H1 (cell line): ENCODE measurements at regions not wholly inside any gene's neighbourhood (a gene's known extent, or its start where the extent isn't known, plus 50 kb on each side); places are given as distances from the start of the nearest gene placed in this dataset.

Source experiments
- CTCF ChIA-PET: fragments of 300-600 bp; sonication (Branson Sonifier 250); formaldehyde crosslinking; loops from one replicate; lab custom pipeline; 2021; ENCODE audit not compliant: partially characterized antibody; lab: Charles Lee
- POLR2A ChIA-PET: fragments of 300-600 bp; sonication (Branson Sonifier 250); formaldehyde crosslinking; loops from one replicate; lab custom pipeline; 2021; ENCODE audit warnings: inconsistent platforms; ENCODE audit not compliant: partially characterized antibody; lab: Charles Lee
- DNase-seq, 2 experiments: peaks; one replicate each; pipeline versions ENCODE4 v3.0.0 to v3.0.0-alpha.2; 2010 to 2022; ENCODE audit warnings: low spot score in 2 of 2, low read depth in 1 of 2, mixed read lengths in 1 of 2
- FAIRE-seq: peaks from 2 replicates; lab custom pipeline; 2011; peaks lifted over from hg19 to GRCh38; lab: Jason Lieb, UNC
- H2AFZ ChIP-seq: 2 replicates; pipeline ENCODE4 v1.8.1; 2012; ENCODE audit warnings: low read length, inconsistent platforms
- H2AK5ac ChIP-seq: 2 replicates; pipeline ENCODE4 v1.6.1; 2013; ENCODE audit warnings: low read depth, low read length
- H2BK120ac ChIP-seq: replicated peaks from 2 replicates; pipeline ENCODE3; 2013; ENCODE audit warnings: low read depth, low read length, inconsistent platforms
- H2BK12ac ChIP-seq: 2 replicates; pipeline ENCODE4 v1.6.1; 2013; ENCODE audit warnings: low read depth, low read length
- H2BK15ac ChIP-seq: 2 replicates; pipeline ENCODE4 v1.6.1; 2013; ENCODE audit warnings: low read length
- H2BK20ac ChIP-seq: 2 replicates; pipeline ENCODE4 v1.6.1; 2013; ENCODE audit warnings: low read length
- H2BK5ac ChIP-seq: 2 replicates; pipeline ENCODE4 v1.6.1; 2013; ENCODE audit warnings: low read depth, low read length
- H3K14ac ChIP-seq: 2 replicates; pipeline ENCODE4 v1.6.1; 2013; ENCODE audit warnings: inconsistent platforms; ENCODE audit not compliant: insufficient read length
- H3K18ac ChIP-seq: 2 replicates; pipeline ENCODE4 v1.6.1; 2013; ENCODE audit warnings: low read length; ENCODE audit errors: extremely low read depth
- H3K23ac ChIP-seq: 2 replicates; pipeline ENCODE4 v1.6.1; 2013; ENCODE audit warnings: inconsistent platforms; ENCODE audit not compliant: insufficient read length
- H3K23me2 ChIP-seq: 2 replicates; pipeline ENCODE4 v1.6.1; 2013; ENCODE audit warnings: low read depth, low read length
- H3K27ac ChIP-seq: 2 replicates; pipeline ENCODE4 v1.6.1; 2011; ENCODE audit warnings: low read depth, low read length, inconsistent platforms
- H3K27me3 ChIP-seq, 4 experiments: replicated peaks in 1 of 4; 1 replicate in 1 of 4; 2 replicates in 3 of 4; pipeline versions ENCODE4 v1.6.1 to v1.8.1; 2011 to 2013; ENCODE audit warnings: low read length in 3 of 4, mild to moderate bottlenecking in 3 of 4, inconsistent platforms in 2 of 4, mixed read lengths in 2 of 4, moderate library complexity in 1 of 4; ENCODE audit not compliant: control insufficient read depth in 3 of 4, insufficient read depth in 3 of 4; ENCODE audit errors: extremely low read depth in 1 of 4
- H3K36me3 ChIP-seq, 4 experiments: 2 replicates each; pipeline versions ENCODE4 v1.6.1 to v1.8.1; 2011 to 2013; ENCODE audit warnings: mild to moderate bottlenecking in 4 of 4, low read length in 3 of 4, moderate library complexity in 2 of 4, control low read depth in 1 of 4, inconsistent platforms in 1 of 4; ENCODE audit not compliant: insufficient read depth in 4 of 4, control insufficient read depth in 2 of 4
- H3K4ac ChIP-seq: replicated peaks from 2 replicates; pipeline ENCODE3; 2013; ENCODE audit warnings: low read length, low read depth, mixed read lengths, inconsistent platforms; ENCODE audit not compliant: insufficient read length
- H3K4me1 ChIP-seq, 4 experiments: replicated peaks in 1 of 4; 1 replicate in 1 of 4; 2 replicates in 3 of 4; pipeline versions ENCODE4 v1.6.1 to v1.8.1; 2011 to 2013; ENCODE audit warnings: low read length in 3 of 4, inconsistent platforms in 2 of 4, mixed read lengths in 1 of 4; ENCODE audit not compliant: insufficient read depth in 4 of 4, control insufficient read depth in 3 of 4
- H3K4me2 ChIP-seq, 2 experiments: 2 replicates each; pipeline versions ENCODE4 v1.6.1 to v1.8.1; 2011 to 2013; ENCODE audit warnings: low read depth in 2 of 2, low read length in 2 of 2, control low read depth in 1 of 2, inconsistent platforms in 1 of 2, mild to moderate bottlenecking in 1 of 2; ENCODE audit not compliant: insufficient read depth in 1 of 2
- H3K4me3 ChIP-seq, 4 experiments: fragments of 200-600, 300-600 bp in 1 of 4; sonication (generic), shearing (Covaris generic), sonication (Bioruptor Twin) in 1 of 4; 2 replicates each; pipeline versions ENCODE4 v1.5.1 to v1.8.1; 2011 to 2016; ENCODE audit warnings: low read length in 4 of 4, low read depth in 3 of 4, control low read depth in 2 of 4, inconsistent platforms in 2 of 4, mild to moderate bottlenecking in 2 of 4, mixed read lengths in 1 of 4, moderate library complexity in 1 of 4; ENCODE audit not compliant: insufficient read depth in 2 of 4; ENCODE audit errors: extremely low read depth in 1 of 4
- H3K56ac ChIP-seq: replicated peaks from 2 replicates; pipeline ENCODE3; 2013; ENCODE audit warnings: low read depth, mild to moderate bottlenecking, mixed read lengths, low read length, inconsistent platforms; ENCODE audit not compliant: insufficient read length
- H3K79me1 ChIP-seq: 2 replicates; pipeline ENCODE4 v1.6.1; 2013; ENCODE audit warnings: low read depth, low read length, control low read depth
- H3K79me2 ChIP-seq, 2 experiments: 2 replicates each; pipeline versions ENCODE4 v1.6.1 to v1.8.1; 2012 to 2013; ENCODE audit warnings: low read length in 2 of 2, mild to moderate bottlenecking in 2 of 2, inconsistent platforms in 1 of 2; ENCODE audit not compliant: insufficient read depth in 2 of 2, control insufficient read depth in 1 of 2
- H3K9ac ChIP-seq, 4 experiments: replicated peaks in 1 of 4; 1 replicate in 1 of 4; 2 replicates in 3 of 4; pipeline versions ENCODE4 v1.6.1 to v1.8.1; 2011 to 2013; ENCODE audit warnings: low read depth in 3 of 4, low read length in 3 of 4, control low read depth in 2 of 4, mild to moderate bottlenecking in 2 of 4, moderate library complexity in 2 of 4, inconsistent platforms in 1 of 4; ENCODE audit errors: extremely low read depth in 1 of 4
- H3K9me3 ChIP-seq, 2 experiments: 2 replicates each; pipeline versions ENCODE4 v1.6.1 to v1.8.1; 2012 to 2013; ENCODE audit warnings: mild to moderate bottlenecking in 2 of 2, moderate library complexity in 2 of 2, control low read depth in 1 of 2, inconsistent platforms in 1 of 2, low read depth in 1 of 2, low read length in 1 of 2, mixed read lengths in 1 of 2; ENCODE audit not compliant: insufficient read depth in 2 of 2
- H4K20me1 ChIP-seq, 2 experiments: replicated peaks in 1 of 2; 2 replicates each; pipeline versions ENCODE3 to v1.8.1; 2011 to 2013; ENCODE audit warnings: inconsistent platforms in 2 of 2, low read length in 2 of 2, mild to moderate bottlenecking in 1 of 2; ENCODE audit not compliant: insufficient read depth in 2 of 2, control insufficient read depth in 1 of 2
- H4K5ac ChIP-seq: 2 replicates; pipeline ENCODE4 v1.6.1; 2013; ENCODE audit warnings: low read length, low read depth, mixed read lengths, inconsistent platforms; ENCODE audit not compliant: insufficient read length
- H4K8ac ChIP-seq: 2 replicates; pipeline ENCODE4 v1.8.0; 2013; ENCODE audit warnings: mild to moderate bottlenecking, moderate library complexity, low read length, inconsistent platforms; ENCODE audit not compliant: insufficient read depth; ENCODE audit errors: extremely low read depth
- H4K91ac ChIP-seq: replicated peaks from 2 replicates; pipeline ENCODE3; 2013; ENCODE audit warnings: low read length, mixed read lengths, inconsistent platforms; ENCODE audit not compliant: insufficient read length
- CBX8 ChIP-seq: fragments of 300-800, 300-1000 bp; sonication (generic); IDR thresholded peaks from 2 replicates; pipeline ENCODE4 v1.7.1; 2016; ENCODE audit warnings: low read depth, low read length, borderline replicate concordance
- CHD1 ChIP-seq: IDR thresholded peaks from 2 replicates; pipeline ENCODE4 v1.6.1; 2012; ENCODE audit warnings: low read depth, low read length, improper control_type of control experiment
- SRF ChIP-seq: IDR thresholded peaks from 2 replicates; pipeline ENCODE4 v1.6.1; 2011; ENCODE audit warnings: mild to moderate bottlenecking, low read depth, low read length, moderate library complexity
- SUZ12 ChIP-seq: fragments of 200-600 bp; sonication (generic); IDR thresholded peaks from 2 replicates; pipeline ENCODE4 v1.6.1; 2012; ENCODE audit warnings: mild to moderate bottlenecking, inconsistent platforms, low read length, moderate library complexity, mixed read lengths
- YY1 ChIP-seq: IDR thresholded peaks from 2 replicates; pipeline ENCODE4 v1.6.1; 2011; ENCODE audit warnings: low read depth, mild to moderate bottlenecking, low read length
- WGBS, 2 experiments: shearing (Covaris generic) in 1 of 2; methylation state at CpG; one replicate each; pipeline versions ENCODE4 v1.1.6 to v1.1.7; 2013 to 2015; ENCODE audit warnings: low lambda C conversion rate in 2 of 2, mixed read lengths in 2 of 2, inconsistent platforms in 1 of 2, low coverage in 1 of 2, missing lambda C conversion rate in 1 of 2; ENCODE audit not compliant: insufficient replicate concordance in 2 of 2, insufficient coverage in 1 of 2, insufficient read length in 1 of 2; ENCODE audit errors: extremely low coverage in 1 of 2, missing lambda C conversion rate in 1 of 2; 5-methylcytosine and 5-hydroxymethylcytosine counted together

- Histone ChIP-seq H3K27ac (no peak overlapping the region), H4K8ac (no peak overlapping the region), H3K9me3 (no peaks in the 10 kb centered on the region), H3K56ac (no peak overlapping the region), H3K4ac (no peak overlapping the region), H4K91ac (no peak overlapping the region), H4K5ac (no peak overlapping the region), H2BK12ac (no peak overlapping the region), H2BK120ac (no peak overlapping the region), H2AFZ (no peak overlapping the region), H2BK15ac (no peak overlapping the region), H3K27me3 (no peaks in the 10 kb centered on the region), H4K20me1 (no peaks in the 10 kb centered on the region), H2BK20ac (no peak overlapping the region), H3K79me1 (no peaks in the 10 kb centered on the region), H3K23ac (no peak overlapping the region), H3K23me2 (no peaks in the 10 kb centered on the region), H2BK5ac (no peak overlapping the region), H3K9ac (no peak overlapping the region), H2AK5ac (no peak overlapping the region), H3K4me2 (no peak overlapping the region), H3K14ac (no peak overlapping the region), H3K36me3 (no peaks in the 10 kb centered on the region), H3K4me3 (no peak overlapping the region), H3K18ac (no peak overlapping the region), H3K79me2 (no peaks in the 10 kb centered on the region), H3K4me1 (peaks cover 0 to 2% (median 2%) of the 10 kb centered on the region in 4 experiments; a peak in 2 of 7 replicates)
- DNase-seq, result no peak
- 94% methylated on average over 12 of the region's 12 CpGs; no CpG with 5 or more reads in 1 of the 2 experiments for WGBS, 2 experiments
- POLR2A ChIA-PET, result no interaction called here
- no peak for TF ChIP-seq CHD1
- no peak for TF ChIP-seq YY1
- TF ChIP-seq CBX8, result no peak
- no peak for TF ChIP-seq SUZ12
- no peak for TF ChIP-seq SRF
- CTCF ChIA-PET, result interaction anchor here (1.2 to 1.3 kb wide), 2 partner anchors 10 to 25 kb away, joined by 3 to 4 read pairs; no protein-coding TSS in a partner anchor
- FAIRE-seq, result no peak
Measured at GRCh38 chr10:47176206-47176902, 123.6 kb upstream of the GDF10 start.
